Glutamatergic neuron (in vitro differentiated cells): ENCODE measurements at regions not wholly inside any gene's neighbourhood (a gene's known extent, or its start where the extent isn't known, plus 50 kb on each side); places are given as distances from the start of the nearest gene placed in this dataset.

ENCODE experiments used
- DNase-seq: peaks from one replicate; pipeline ENCODE4 v3.0.0; 2022
- H3K27ac Mint-ChIP-seq: one replicate; pipeline ENCODE4 v1.8.0; 2020; ENCODE audit warnings: mild to moderate bottlenecking, mixed read lengths, inconsistent platforms; ENCODE audit not compliant: unreplicated experiment
- H3K27me3 Mint-ChIP-seq: one replicate; pipeline ENCODE4 v1.8.0; 2020; ENCODE audit warnings: mild to moderate bottlenecking, moderate library complexity, mixed read lengths, inconsistent platforms; ENCODE audit not compliant: unreplicated experiment
- H3K36me3 Mint-ChIP-seq: one replicate; pipeline ENCODE4 v1.8.0; 2020; ENCODE audit warnings: mild to moderate bottlenecking, mixed read lengths, inconsistent platforms; ENCODE audit not compliant: unreplicated experiment
- H3K4me1 Mint-ChIP-seq: one replicate; pipeline ENCODE4 v1.8.0; 2020; ENCODE audit warnings: mild to moderate bottlenecking, low read depth, mixed read lengths, inconsistent platforms; ENCODE audit not compliant: unreplicated experiment
- H3K4me3 Mint-ChIP-seq: one replicate; pipeline ENCODE4 v1.8.0; 2020; ENCODE audit warnings: mild to moderate bottlenecking, mixed read lengths, inconsistent platforms; ENCODE audit not compliant: unreplicated experiment
- H3K9me3 Mint-ChIP-seq: one replicate; pipeline ENCODE4 v1.8.0; 2020; ENCODE audit warnings: mild to moderate bottlenecking, moderate library complexity, mixed read lengths, inconsistent platforms; ENCODE audit not compliant: unreplicated experiment
- CTCF ChIP-seq: fragments of 200-600 bp; sonication (generic); IDR thresholded peaks from one replicate; pipeline ENCODE4 v1.5.0; 2021; ENCODE audit not compliant: partially characterized antibody, unreplicated experiment

- no peak for TF ChIP-seq CTCF
- no peak overlapping the region for H3K4me3 Mint-ChIP-seq
- H3K36me3 Mint-ChIP-seq, result peaks cover 4% of the 10 kb centered on the region
- no peak overlapping the region for H3K27ac Mint-ChIP-seq
- H3K9me3 Mint-ChIP-seq, result peaks cover 2% of the 10 kb centered on the region
- no peak for DNase-seq
- peaks cover 7% of the 10 kb centered on the region for H3K27me3 Mint-ChIP-seq
- no peaks in the 10 kb centered on the region for H3K4me1 Mint-ChIP-seq
Observed at GRCh38 chr10:71144824-71145223, 67.5 kb upstream of the UNC5B start.

- Mint-ChIP-seq H3K4me1 (no peaks in the 10 kb centered on the region), H3K27me3 (peaks cover 7% of the 10 kb centered on the region), H3K9me3 (peaks cover 2% of the 10 kb centered on the region), H3K36me3 (peaks cover 4% of the 10 kb centered on the region), H3K4me3 (no peak overlapping the region), H3K27ac (no peak overlapping the region)
- TF ChIP-seq CTCF, result no peak
- no peak for DNase-seq
Observed at GRCh38 chr10:71145352-71145945, 66.9 kb upstream of the UNC5B start.

GRCh38 chr10:71150796-71151195, 61.6 kb upstream of the UNC5B start:
- DNase-seq, result no peak
- Mint-ChIP-seq H3K4me1 (peaks cover 5% of the 10 kb centered on the region), H3K9me3 (peaks cover 2% of the 10 kb centered on the region), H3K27me3 (peaks cover 3% of the 10 kb centered on the region), H3K36me3 (peaks cover 5% of the 10 kb centered on the region), H3K27ac (peak overlapping the region; percentile 17), H3K4me3 (no peak overlapping the region)
- TF ChIP-seq CTCF, result no peak

- DNase-seq, result no peak
- Mint-ChIP-seq H3K27ac (no peak overlapping the region), H3K9me3 (peaks cover 2% of the 10 kb centered on the region), H3K4me3 (no peak overlapping the region), H3K4me1 (peaks cover 5% of the 10 kb centered on the region), H3K36me3 (peaks cover 5% of the 10 kb centered on the region), H3K27me3 (peaks cover 3% of the 10 kb centered on the region)
- TF ChIP-seq CTCF, result no peak
Observed at GRCh38 chr10:71152043-71152442, 60.3 kb upstream of the UNC5B start.

- no peak for DNase-seq
- H3K9me3 Mint-ChIP-seq, result no peaks in the 10 kb centered on the region
- no peak for TF ChIP-seq CTCF
- peaks cover 6% of the 10 kb centered on the region for H3K27me3 Mint-ChIP-seq
- H3K27ac Mint-ChIP-seq, result no peak overlapping the region
- peaks cover 5% of the 10 kb centered on the region for H3K36me3 Mint-ChIP-seq
- H3K4me1 Mint-ChIP-seq, result no peaks in the 10 kb centered on the region
- no peak overlapping the region for H3K4me3 Mint-ChIP-seq
Observed at GRCh38 chr10:71156436-71156835, 55.9 kb upstream of the UNC5B start.
